Heart left ventricle (tissue), 16 donors: ENCODE measurements at regions not wholly inside any gene's neighbourhood (a gene's known extent, or its start where the extent isn't known, plus 50 kb on each side); places are given as distances from the start of the nearest gene placed in this dataset.
"Not testable (repeated sequence)": the region's sequence is repeated elsewhere in the genome, so short reads cannot be mapped to it uniquely, and the experiment has no call there.

Source experiments
- ATAC-seq, 4 donors: fragments of 200-7000 bp; cut with Tn5 transposase; one replicate each; pipeline ENCODE4 v1.9.1; 2020 to 2022; ENCODE audit warnings: moderate library complexity in 4 of 4, mild to moderate bottlenecking in 3 of 4, moderate number of reproducible peaks in 1 of 4
- DNase-seq, 5 donors: peaks; one replicate each; pipeline ENCODE4 v3.0.0-alpha.2; 2020
- H3K27ac ChIP-seq, 12 donors: fragments of 200-600 bp; sonication (generic) in 4 of 12; one replicate each; pipeline versions ENCODE4 v1.5.0 to v1.8.0; 2016 to 2022; ENCODE audit warnings: mild to moderate bottlenecking in 2 of 12
- H3K27me3 ChIP-seq, 9 donors: fragments of 200-600 bp; sonication (generic) in 2 of 9; one replicate each; pipeline versions ENCODE4 v1.5.1 to v1.8.0; 2016 to 2022; ENCODE audit warnings: mild to moderate bottlenecking in 3 of 9
- H3K36me3 ChIP-seq, 9 donors: fragments of 200-600 bp; sonication (generic) in 2 of 9; one replicate each; pipeline versions ENCODE4 v1.5.0 to v1.8.0; 2018 to 2022; ENCODE audit warnings: mild to moderate bottlenecking in 2 of 9
- H3K4me1 ChIP-seq, 12 donors: fragments of 200-600 bp; sonication (generic) in 4 of 12; one replicate each; pipeline versions ENCODE4 v1.5.0 to v1.8.0; 2016 to 2022; ENCODE audit warnings: mild to moderate bottlenecking in 3 of 12
- H3K4me3 ChIP-seq, 12 donors: fragments of 200-600 bp; sonication (generic) in 4 of 12; one replicate each; pipeline versions ENCODE4 v1.5.0 to v1.8.0; 2017 to 2022; ENCODE audit warnings: mild to moderate bottlenecking in 9 of 12, moderate library complexity in 4 of 12
- H3K9me3 ChIP-seq, 12 donors: fragments of 200-600 bp; sonication (generic) in 4 of 12; one replicate each; pipeline versions ENCODE4 v1.5.0 to v1.8.0; 2016 to 2022; ENCODE audit warnings: mild to moderate bottlenecking in 1 of 12
- POLR2A ChIP-seq, 2 donors: fragments of 450-650 bp; IDR thresholded peaks; one replicate each; pipeline ENCODE4 v1.6.1; 2017; ENCODE audit warnings: antibody characterized with exemption in 2 of 2, mild to moderate bottlenecking in 2 of 2, moderate library complexity in 2 of 2
- WGBS, 4 donors: extraction: QIAGEN DNeasy Blood & Tissue Kit in 2 of 4; methylation state at CpG; one replicate each; pipeline versions ENCODE4 v1.1.5 to v1.1.7; 2013 to 2018; 5-methylcytosine and 5-hydroxymethylcytosine counted together
- intact Hi-C, 10 donors: fragments of 100-400 bp; cut with DNase I; formaldehyde crosslinking; loops; one replicate each; pipeline versions ENCODE4 v1.11.1 to v1.14.2; 2022
- TF ChIP-seq, protein P1 (sequence below), 12 donors: fragments of 200-600 bp; sonication (generic) in 4 of 12; IDR thresholded peaks; one replicate each; pipeline versions ENCODE4 v1.5.0 to v1.8.0; 2018 to 2022; ENCODE audit warnings: antibody characterized with exemption in 12 of 12, mild to moderate bottlenecking in 5 of 12
- donor health status: ischemic (EF 13 %, LVEDD 7.1; RV severe dilation, severe dysfunction).
- donor health status: healthy with polysubstance abuse.
- donor health status: DM: no; HTN: yes; CAD: no.
- donor health status: DM: no; HTN: no; CAD: no.
- donor health status: ischemic (EF 25% LVEDD 6.9; RV normal size, moderate dysfunction).
- donor health status: ischemic (EF 25% LVEDD 5.7; RV mildly dilated, moderate dysfunction).
- donor health status: healthy.
- donor health status: DM: yes; HTN: yes; CAD: no.
- donor health status: ischemic (EF 35%, LVEDD 5.7; RV mildly dilated, moderate dysfunction).
- donor health status: nonischemic (EF 11% LVEDD 7.7; RV severe dilation, severe dysfunction).
- donor health status: DM: yes; HTN: yes; CAD: no.
- donor health status: PGD.
- donor health status: ischemic (EF 29% LVEDD 5.4; RV normal size, mild dysfunction).
- donor health status: nonischemic (EF 23%, LVEDD 6.1; RV moderate dilation, normal function).

GRCh38 chr3:166510382-166510781, 673.2 kb upstream of the BCHE start:
- intact Hi-C loops = no loop called here
- Histone ChIP-seq H3K9me3 (peaks cover 0 to 22% (median 11%) of the 10 kb centered on the region in 12 donors), H3K36me3 (no peaks in the 10 kb centered on the region), H3K4me3 (no peak overlapping the region), H3K27me3 (no peaks in the 10 kb centered on the region), H3K4me1 (no peaks in the 10 kb centered on the region), H3K27ac (no peak overlapping the region)
- DNase-seq (no peak), ATAC-seq (no peak)
- WGBS, 4 donors = 46 to 55% (median 51%) methylated on average over 4 of the region's 4 CpGs
- TF ChIP-seq, protein P1, sequence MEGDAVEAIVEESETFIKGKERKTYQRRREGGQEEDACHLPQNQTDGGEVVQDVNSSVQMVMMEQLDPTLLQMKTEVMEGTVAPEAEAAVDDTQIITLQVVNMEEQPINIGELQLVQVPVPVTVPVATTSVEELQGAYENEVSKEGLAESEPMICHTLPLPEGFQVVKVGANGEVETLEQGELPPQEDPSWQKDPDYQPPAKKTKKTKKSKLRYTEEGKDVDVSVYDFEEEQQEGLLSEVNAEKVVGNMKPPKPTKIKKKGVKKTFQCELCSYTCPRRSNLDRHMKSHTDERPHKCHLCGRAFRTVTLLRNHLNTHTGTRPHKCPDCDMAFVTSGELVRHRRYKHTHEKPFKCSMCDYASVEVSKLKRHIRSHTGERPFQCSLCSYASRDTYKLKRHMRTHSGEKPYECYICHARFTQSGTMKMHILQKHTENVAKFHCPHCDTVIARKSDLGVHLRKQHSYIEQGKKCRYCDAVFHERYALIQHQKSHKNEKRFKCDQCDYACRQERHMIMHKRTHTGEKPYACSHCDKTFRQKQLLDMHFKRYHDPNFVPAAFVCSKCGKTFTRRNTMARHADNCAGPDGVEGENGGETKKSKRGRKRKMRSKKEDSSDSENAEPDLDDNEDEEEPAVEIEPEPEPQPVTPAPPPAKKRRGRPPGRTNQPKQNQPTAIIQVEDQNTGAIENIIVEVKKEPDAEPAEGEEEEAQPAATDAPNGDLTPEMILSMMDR (IDR thresholded peaks at IDR 0.05) = no peak
- TF ChIP-seq POLR2A (IDR thresholded peaks at IDR 0.05) = no peak

GRCh38 chr3:166500420-166500819, 663.2 kb upstream of the BCHE start:
- 65 to 83% (median 74%) methylated on average over 2 of the region's 2 CpGs for WGBS, 4 donors
- not testable (repeated sequence) for H3K9me3 ChIP-seq

GRCh38 chr3:166499636-166500035, 662.4 kb upstream of the BCHE start:
- 62 to 71% (median 65%) methylated on average over 3 of the region's 3 CpGs for WGBS, 4 donors
- Histone ChIP-seq H3K4me3 (no peak overlapping the region), H3K27ac (no peak overlapping the region), H3K27me3 (no peaks in the 10 kb centered on the region), H3K4me1 (no peaks in the 10 kb centered on the region), H3K9me3 (no peaks in the 10 kb centered on the region), H3K36me3 (no peaks in the 10 kb centered on the region)
- no peak for TF ChIP-seq POLR2A (IDR thresholded peaks at IDR 0.05)
- TF ChIP-seq, protein P1 (IDR thresholded peaks at IDR 0.05) = no peak
- DNase-seq (no peak), ATAC-seq (no peak)
- intact Hi-C loops = no loop called here

More at GRCh38 chr3:166500420-166500819, 663.2 kb upstream of the BCHE start:
- H3K4me3 ChIP-seq, H3K36me3 ChIP-seq, intact Hi-C loops, H3K27ac ChIP-seq, DNase-seq, H3K27me3 ChIP-seq, H3K4me1 ChIP-seq, ATAC-seq: not testable (repeated sequence)

DNA sequence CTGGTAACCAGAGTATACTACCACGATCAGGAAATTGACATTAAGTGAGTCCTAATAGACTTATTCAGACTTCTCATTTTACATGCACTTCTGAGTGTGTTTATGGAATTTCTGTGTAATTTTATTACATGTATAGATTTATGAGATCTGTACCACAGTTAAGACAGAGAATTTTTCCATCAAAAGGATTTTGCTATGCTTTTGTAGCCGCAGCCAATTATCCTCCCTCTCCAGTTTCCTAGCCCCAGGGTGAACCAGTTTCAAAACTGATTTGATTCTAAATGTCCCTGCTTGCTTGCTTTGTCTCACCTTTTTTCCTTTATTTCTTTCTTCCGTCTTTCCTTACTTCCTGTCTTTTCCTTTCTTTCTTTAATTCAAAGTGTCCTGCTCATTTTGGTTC, 661.2 kb upstream of the BCHE start:
- Histone ChIP-seq H3K27ac (no peak overlapping the region), H3K9me3 (no peaks in the 10 kb centered on the region), H3K4me3 (no peak overlapping the region), H3K4me1 (no peaks in the 10 kb centered on the region), H3K36me3 (no peaks in the 10 kb centered on the region), H3K27me3 (no peaks in the 10 kb centered on the region)
- TF ChIP-seq, protein P1 (IDR thresholded peaks at IDR 0.05) = no peak
- no peak for TF ChIP-seq POLR2A (IDR thresholded peaks at IDR 0.05)
- DNase-seq = no peak
- intact Hi-C loops = no loop called here
- no peak for ATAC-seq
- WGBS, 4 donors = 65 to 80% (median 78%) methylated on average over 3 of the region's 3 CpGs

- 89 to 96% (median 92%) methylated on average over 10 of the region's 10 CpGs for WGBS, 4 donors
- intact Hi-C loops = no loop called here
Measured at GRCh38 chr3:166489826-166490225, 652.6 kb upstream of the BCHE start.

More at GRCh38 chr3:166489826-166490225, 652.6 kb upstream of the BCHE start:
- no peaks in the 10 kb centered on the region for H3K27me3 ChIP-seq
- no peaks in the 10 kb centered on the region for H3K36me3 ChIP-seq
- H3K4me1 ChIP-seq = no peaks in the 10 kb centered on the region
- no peak overlapping the region for H3K27ac ChIP-seq
- no peak for ATAC-seq
- H3K4me3 ChIP-seq = no peak overlapping the region
- no peak for DNase-seq
- TF ChIP-seq, protein P1 (IDR thresholded peaks at IDR 0.05) = no peak
- TF ChIP-seq POLR2A (IDR thresholded peaks at IDR 0.05) = no peak
- H3K9me3 ChIP-seq = no peaks in the 10 kb centered on the region
